HCT116 (cell line): ENCODE measurements at regions not wholly inside any gene's neighbourhood (a gene's known extent, or its start where the extent isn't known, plus 50 kb on each side); places are given as distances from the start of the nearest gene placed in this dataset.

Experiments used
- ATAC-seq: fragments of 200-7000 bp; cut with Tn5 transposase; 2 replicates; pipeline ENCODE4 v1.9.1; 2020; ENCODE audit warnings: mild to moderate bottlenecking, moderate library complexity
- BruUV-seq: library from RNA; stranded (reverse); fragments of 400-500 nt; replicated peaks from 2 replicates; lab custom pipeline; 2021; lab: Mats Ljungman, UMichigan
- CTCF ChIA-PET: fragments of 300-600 bp; sonication (Branson Sonifier 250); formaldehyde crosslinking; loops from one replicate; lab custom pipeline; 2021; ENCODE audit warnings: antibody characterized with exemption; lab: Charles Lee
- POLR2A ChIA-PET: fragments of 300-600, 350-600 bp; sonication (Branson Sonifier 250); formaldehyde crosslinking; loops from one replicate; lab custom pipeline; 2021; ENCODE audit warnings: antibody characterized with exemption; lab: Charles Lee
- RAD21 ChIA-PET, 2 experiments: fragments of 300-600 bp; sonication (Branson Sonifier 250); formaldehyde crosslinking; loops; one replicate each; lab custom pipeline; 2023; ENCODE audit warnings: low total read pairs in 2 of 2; ENCODE audit not compliant: uncharacterized antibody in 2 of 2, unreplicated experiment in 2 of 2, low non-redundant PET in 1 of 2; lab: Charles Lee
- DNase-seq: peaks from one replicate; pipeline ENCODE4 v3.0.0-alpha.2; 2010; ENCODE audit warnings: low read depth, low spot score
- H2AFZ ChIP-seq: fragments of 200-600 bp; shearing (Covaris generic), sonication (generic); 2 replicates; pipeline ENCODE4 v1.6.1; 2017; ENCODE audit warnings: low read depth, mixed run types, mixed read lengths, antibody characterized with exemption, low read length; ENCODE audit not compliant: poor library complexity, severe bottlenecking
- H3K27ac ChIP-seq: 2 replicates; pipeline ENCODE4 v1.5.1; 2012; ENCODE audit warnings: low read depth, low read length
- H3K27me3 ChIP-seq: fragments of 200-600 bp; sonication (generic); 2 replicates; pipeline ENCODE4 v1.6.1; 2016; ENCODE audit warnings: mixed run types, low read length, mixed read lengths; ENCODE audit not compliant: insufficient read depth
- H3K36me3 ChIP-seq, 2 experiments: fragments of 200-500 bp in 1 of 2; fragments of 200-600 bp in 1 of 2; sonication (Bioruptor generic) in 1 of 2; sonication (generic) in 1 of 2; 2 replicates each; pipeline versions ENCODE4 v1.5.1 to v1.6.1; 2014 to 2016; ENCODE audit warnings: low read length in 2 of 2, inconsistent platforms in 1 of 2, mixed read lengths in 1 of 2, mixed run types in 1 of 2; ENCODE audit not compliant: insufficient read depth in 2 of 2, control insufficient read depth in 1 of 2
- H3K4me1 ChIP-seq, 2 experiments: fragments of 200-600 bp in 1 of 2; sonication (generic) in 1 of 2; 2 replicates each; pipeline versions ENCODE4 v1.5.1 to v1.6.1; 2012 to 2017; ENCODE audit warnings: low read length in 2 of 2, inconsistent platforms in 1 of 2, mild to moderate bottlenecking in 1 of 2, mixed read lengths in 1 of 2, mixed run types in 1 of 2, moderate library complexity in 1 of 2; ENCODE audit not compliant: insufficient read depth in 2 of 2, control insufficient read depth in 1 of 2
- H3K4me2 ChIP-seq: fragments of 200-600 bp; sonication (generic); 2 replicates; pipeline ENCODE4 v1.6.1; 2017; ENCODE audit warnings: mixed run types, low read length, mixed read lengths
- H3K4me3 ChIP-seq, 2 experiments: fragments of 200-600 bp in 1 of 2; sonication (generic) in 1 of 2; replicated peaks in 1 of 2; 2 replicates each; pipeline ENCODE4 v1.5.1; 2011 to 2016; ENCODE audit warnings: low read length in 2 of 2, control low read depth in 1 of 2, low read depth in 1 of 2, mild to moderate bottlenecking in 1 of 2, mixed read lengths in 1 of 2, mixed run types in 1 of 2
- H3K79me2 ChIP-seq: fragments of 200-600 bp; sonication (generic); 2 replicates; pipeline ENCODE4 v1.6.1; 2017; ENCODE audit warnings: mild to moderate bottlenecking, mixed run types, low read length, moderate library complexity, mixed read lengths; ENCODE audit not compliant: insufficient read depth
- H3K9ac ChIP-seq: fragments of 200-600 bp; sonication (generic); 2 replicates; pipeline ENCODE4 v1.6.1; 2016; ENCODE audit warnings: low read length, mixed read lengths
- H3K9me2 ChIP-seq: fragments of 200-600 bp; sonication (generic), shearing (Covaris generic); 2 replicates; pipeline ENCODE4 v1.6.1; 2017; ENCODE audit warnings: mixed run types, mild to moderate bottlenecking, moderate library complexity; ENCODE audit not compliant: insufficient read depth
- H3K9me3 ChIP-seq, 2 experiments: fragments of 200-500 bp in 1 of 2; fragments of 200-600 bp in 1 of 2; sonication (Bioruptor generic) in 1 of 2; sonication (generic) in 1 of 2; 2 replicates each; pipeline ENCODE4 v1.6.1; 2014 to 2017; ENCODE audit warnings: low read length in 2 of 2, mixed read lengths in 2 of 2, inconsistent platforms in 1 of 2, low read depth in 1 of 2, mild to moderate bottlenecking in 1 of 2, mixed run types in 1 of 2, moderate library complexity in 1 of 2; ENCODE audit not compliant: control insufficient read depth in 1 of 2, insufficient read depth in 1 of 2
- H4K20me1 ChIP-seq: fragments of 200-600 bp; sonication (generic), shearing (Covaris generic); 2 replicates; pipeline ENCODE4 v1.6.1; 2017; ENCODE audit warnings: mixed run types, mild to moderate bottlenecking, moderate library complexity; ENCODE audit not compliant: insufficient read depth
- CEBPB ChIP-seq: IDR thresholded peaks from 2 replicates; pipeline ENCODE4 v1.6.1; 2012; ENCODE audit warnings: low read depth
- EZH2 ChIP-seq: fragments of 200-600 bp; sonication (generic); IDR thresholded peaks from 2 replicates; pipeline ENCODE4 v1.6.1; 2017; ENCODE audit warnings: antibody characterized with exemption, mixed run types
- EZH2phosphoT487 ChIP-seq: fragments of 200-600 bp; IDR thresholded peaks from 2 replicates; pipeline ENCODE4 v1.6.1; 2018; ENCODE audit warnings: antibody characterized with exemption, borderline replicate concordance
- JUND ChIP-seq: IDR thresholded peaks from 2 replicates; pipeline ENCODE4 v1.6.1; 2012
- POLR2AphosphoS5 ChIP-seq: IDR thresholded peaks from 2 replicates; pipeline ENCODE4 v1.6.1; 2011; ENCODE audit warnings: mild to moderate bottlenecking, low read depth, low read length, moderate library complexity
- REST ChIP-seq: IDR thresholded peaks from 2 replicates; pipeline ENCODE4 v1.6.1; 2012; ENCODE audit warnings: low read depth
- SIN3A ChIP-seq: IDR thresholded peaks from 2 replicates; pipeline ENCODE4 v1.6.1; 2012; ENCODE audit warnings: low read depth
- SP1 ChIP-seq: IDR thresholded peaks from 2 replicates; pipeline ENCODE4 v1.6.1; 2012; ENCODE audit warnings: low read depth
- SRF ChIP-seq: IDR thresholded peaks from 2 replicates; pipeline ENCODE4 v1.6.1; 2012; ENCODE audit warnings: low read depth
- YY1 ChIP-seq: IDR thresholded peaks from 2 replicates; pipeline ENCODE4 v1.6.1; 2011; ENCODE audit warnings: low read length, low read depth, moderate library complexity, mild to moderate bottlenecking; ENCODE audit not compliant: insufficient replicate concordance; ENCODE audit errors: extremely low read depth
- ZBTB33 ChIP-seq: IDR thresholded peaks from 2 replicates; pipeline ENCODE4 v1.6.1; 2011; ENCODE audit warnings: mild to moderate bottlenecking, low read length, moderate library complexity; ENCODE audit not compliant: insufficient replicate concordance; ENCODE audit errors: extremely low read depth
- ZNF274 ChIP-seq: fragments of 200-500 bp; sonication (Bioruptor generic); IDR thresholded peaks from 2 replicates; pipeline ENCODE4 v1.6.1; 2014; ENCODE audit warnings: mild to moderate bottlenecking, low read depth, low read length, inconsistent platforms
- intact Hi-C: fragments of 100-400 bp; cut with micrococcal nuclease; formaldehyde crosslinking; loops from 2 replicates; pipeline ENCODE4 v1.10.0; 2022

DNA sequence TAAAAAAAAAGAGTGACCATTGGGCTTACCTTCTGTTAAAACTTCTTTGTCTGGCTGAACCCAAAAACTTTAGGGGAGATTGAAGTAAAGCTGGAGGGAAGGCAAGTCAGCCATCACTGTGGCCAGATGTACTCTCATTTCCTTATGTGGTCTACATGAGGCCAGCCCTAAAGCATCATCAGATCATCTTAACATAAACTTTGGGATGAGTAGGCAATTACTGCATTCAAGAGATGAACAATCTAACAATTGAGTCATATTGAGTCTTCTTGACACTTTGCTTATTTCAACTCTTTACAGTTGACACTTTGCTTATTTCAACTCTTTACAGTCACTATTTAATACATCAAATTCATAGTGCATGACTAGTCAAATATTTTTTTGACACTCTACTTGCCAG lies 155.6 kb downstream of the QPCT start:
- DNase-seq (no peak), ATAC-seq (no peak)
- H3K9me2 ChIP-seq: no peaks in the 10 kb centered on the region
- CTCF ChIA-PET: no interaction called here
- H3K4me1 ChIP-seq: no peaks in the 10 kb centered on the region
- BruUV-seq: no TSS peak
- H3K4me3 ChIP-seq: no peak overlapping the region
- H3K9ac ChIP-seq: no peak overlapping the region
- intact Hi-C loops: no loop called here
- H3K4me2 ChIP-seq: no peak overlapping the region
- no peaks in the 10 kb centered on the region for H3K27me3 ChIP-seq
- no peaks in the 10 kb centered on the region for H3K9me3 ChIP-seq
- RAD21 ChIA-PET: no interaction called here
- TF ChIP-seq EZH2phosphoT487: no peak
- no peak for TF ChIP-seq ZNF274
- no peak for TF ChIP-seq SP1
- no peak for TF ChIP-seq CEBPB
- no peak for TF ChIP-seq ZBTB33
- TF ChIP-seq SRF: no peak
- TF ChIP-seq JUND: no peak
- no peak for TF ChIP-seq POLR2AphosphoS5
- TF ChIP-seq YY1: no peak
- no peak for TF ChIP-seq SIN3A
- TF ChIP-seq REST: no peak
- TF ChIP-seq EZH2: no peak
- no peak overlapping the region for H2AFZ ChIP-seq
- POLR2A ChIA-PET: no interaction called here
- no peaks in the 10 kb centered on the region for H3K36me3 ChIP-seq
- no peak overlapping the region for H3K27ac ChIP-seq
- no peaks in the 10 kb centered on the region for H3K79me2 ChIP-seq
- H4K20me1 ChIP-seq: no peaks in the 10 kb centered on the region
